ENCODE measurements at regions not wholly inside any gene's neighbourhood (a gene's known extent, or its start where the extent isn't known, plus 50 kb on each side); places are given as distances from the start of the nearest gene placed in this dataset.

- Histone ChIP-seq H3K4me2 (ENCODE audit: low read depth, low read length) (no peak overlapping the region), H3K9me2 (replicated peaks; ENCODE audit: insufficient read depth, low read length) (no peaks in the 10 kb centered on the region), H2AFZ (ENCODE audit: low read length) (no peak overlapping the region), H4K20me1 (ENCODE audit: insufficient read depth, low read length) (no peaks in the 10 kb centered on the region), H3F3A (ENCODE audit: insufficient read depth, low read length) (no peaks in the 10 kb centered on the region), H3K4me3 (ENCODE audit: low read length) (no peak overlapping the region), H3K36me3 (replicated peaks; ENCODE audit: insufficient read depth, low read length) (no peaks in the 10 kb centered on the region), H3K79me2 (ENCODE audit: low read length) (no peaks in the 10 kb centered on the region), H3K27ac (ENCODE audit: low read length) (no peak overlapping the region), H3K9me3 (replicated peaks; ENCODE audit: insufficient read depth, low read length) (no peaks in the 10 kb centered on the region), H3K4me1 (ENCODE audit: low read length) (no peaks in the 10 kb centered on the region), H3K9ac (ENCODE audit: low read length) (no peak overlapping the region), H3K27me3 (replicated peaks; ENCODE audit: insufficient read depth, low read length) (no peaks in the 10 kb centered on the region)
- TF ChIP-seq, protein P1, sequence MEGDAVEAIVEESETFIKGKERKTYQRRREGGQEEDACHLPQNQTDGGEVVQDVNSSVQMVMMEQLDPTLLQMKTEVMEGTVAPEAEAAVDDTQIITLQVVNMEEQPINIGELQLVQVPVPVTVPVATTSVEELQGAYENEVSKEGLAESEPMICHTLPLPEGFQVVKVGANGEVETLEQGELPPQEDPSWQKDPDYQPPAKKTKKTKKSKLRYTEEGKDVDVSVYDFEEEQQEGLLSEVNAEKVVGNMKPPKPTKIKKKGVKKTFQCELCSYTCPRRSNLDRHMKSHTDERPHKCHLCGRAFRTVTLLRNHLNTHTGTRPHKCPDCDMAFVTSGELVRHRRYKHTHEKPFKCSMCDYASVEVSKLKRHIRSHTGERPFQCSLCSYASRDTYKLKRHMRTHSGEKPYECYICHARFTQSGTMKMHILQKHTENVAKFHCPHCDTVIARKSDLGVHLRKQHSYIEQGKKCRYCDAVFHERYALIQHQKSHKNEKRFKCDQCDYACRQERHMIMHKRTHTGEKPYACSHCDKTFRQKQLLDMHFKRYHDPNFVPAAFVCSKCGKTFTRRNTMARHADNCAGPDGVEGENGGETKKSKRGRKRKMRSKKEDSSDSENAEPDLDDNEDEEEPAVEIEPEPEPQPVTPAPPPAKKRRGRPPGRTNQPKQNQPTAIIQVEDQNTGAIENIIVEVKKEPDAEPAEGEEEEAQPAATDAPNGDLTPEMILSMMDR (IDR thresholded peaks at IDR 0.05; ENCODE audit: low read length): no peak
- TF ChIP-seq EZH2phosphoT487 (IDR thresholded peaks at IDR 0.05; ENCODE audit: low read length): no peak
- no peak for TF ChIP-seq EZH2 (optimal IDR thresholded peaks at IDR 0.05; ENCODE audit: low read depth, low read length)
- DNase-seq: no peak
Observed at GRCh38 chr18:2123077-2123476, 448.2 kb downstream of the METTL4 start.

- Histone ChIP-seq H3K27ac (ENCODE audit: low read length) (no peak overlapping the region), H3K79me2 (ENCODE audit: low read length) (no peaks in the 10 kb centered on the region), H3K4me2 (ENCODE audit: low read depth, low read length) (no peak overlapping the region), H3K9me3 (replicated peaks; ENCODE audit: insufficient read depth, low read length) (no peaks in the 10 kb centered on the region), H3K4me3 (ENCODE audit: low read length) (no peak overlapping the region), H3K9me2 (replicated peaks; ENCODE audit: insufficient read depth, low read length) (no peaks in the 10 kb centered on the region), H3K27me3 (replicated peaks; ENCODE audit: insufficient read depth, low read length) (no peaks in the 10 kb centered on the region), H4K20me1 (ENCODE audit: insufficient read depth, low read length) (no peaks in the 10 kb centered on the region), H2AFZ (ENCODE audit: low read length) (no peak overlapping the region), H3K9ac (ENCODE audit: low read length) (no peak overlapping the region), H3K4me1 (ENCODE audit: low read length) (no peaks in the 10 kb centered on the region), H3F3A (ENCODE audit: insufficient read depth, low read length) (no peaks in the 10 kb centered on the region), H3K36me3 (replicated peaks; ENCODE audit: insufficient read depth, low read length) (no peaks in the 10 kb centered on the region)
- TF ChIP-seq, protein P1 (IDR thresholded peaks at IDR 0.05; ENCODE audit: low read length): no peak
- TF ChIP-seq EZH2phosphoT487 (IDR thresholded peaks at IDR 0.05; ENCODE audit: low read length): no peak
- no peak for DNase-seq
Observed at GRCh38 chr18:2134364-2134763, 436.9 kb downstream of the METTL4 start.

- H3K27me3 ChIP-seq (replicated peaks; ENCODE audit: insufficient read depth, low read length): no peaks in the 10 kb centered on the region
- no peak overlapping the region for H3K4me2 ChIP-seq (ENCODE audit: low read depth, low read length)
- H4K20me1 ChIP-seq (ENCODE audit: insufficient read depth, low read length): no peaks in the 10 kb centered on the region
- TF ChIP-seq EZH2 (optimal IDR thresholded peaks at IDR 0.05; ENCODE audit: low read depth, low read length) (no peak), EZH2phosphoT487 (IDR thresholded peaks at IDR 0.05; ENCODE audit: low read length) (no peak)
- TF ChIP-seq, protein P1 (IDR thresholded peaks at IDR 0.05; ENCODE audit: low read length): no peak
- no peaks in the 10 kb centered on the region for H3K4me1 ChIP-seq (ENCODE audit: low read length)
- H3K36me3 ChIP-seq (replicated peaks; ENCODE audit: insufficient read depth, low read length): no peaks in the 10 kb centered on the region
- no peak overlapping the region for H2AFZ ChIP-seq (ENCODE audit: low read length)
- H3K9me3 ChIP-seq (replicated peaks; ENCODE audit: insufficient read depth, low read length): no peaks in the 10 kb centered on the region
- no peak for DNase-seq
- H3K27ac ChIP-seq (ENCODE audit: low read length): no peak overlapping the region
- H3K9me2 ChIP-seq (replicated peaks; ENCODE audit: insufficient read depth, low read length): no peaks in the 10 kb centered on the region
- no peak overlapping the region for H3K4me3 ChIP-seq (ENCODE audit: low read length)
- no peak overlapping the region for H3K9ac ChIP-seq (ENCODE audit: low read length)
- no peaks in the 10 kb centered on the region for H3F3A ChIP-seq (ENCODE audit: insufficient read depth, low read length)
- no peaks in the 10 kb centered on the region for H3K79me2 ChIP-seq (ENCODE audit: low read length)
Observed at GRCh38 chr18:2135309-2135708, 436.0 kb downstream of the METTL4 start.
